ENCODE measurements at regions not wholly inside any gene's neighbourhood (a gene's known extent, or its start where the extent isn't known, plus 50 kb on each side); places are given as distances from the start of the nearest gene placed in this dataset.
A peak's percentile ranks its signal among the peaks of the same experiment; 100 is the strongest.
"Not testable (repeated sequence)": the region's sequence is repeated elsewhere in the genome, so short reads cannot be mapped to it uniquely, and the experiment has no call there.

DNA sequence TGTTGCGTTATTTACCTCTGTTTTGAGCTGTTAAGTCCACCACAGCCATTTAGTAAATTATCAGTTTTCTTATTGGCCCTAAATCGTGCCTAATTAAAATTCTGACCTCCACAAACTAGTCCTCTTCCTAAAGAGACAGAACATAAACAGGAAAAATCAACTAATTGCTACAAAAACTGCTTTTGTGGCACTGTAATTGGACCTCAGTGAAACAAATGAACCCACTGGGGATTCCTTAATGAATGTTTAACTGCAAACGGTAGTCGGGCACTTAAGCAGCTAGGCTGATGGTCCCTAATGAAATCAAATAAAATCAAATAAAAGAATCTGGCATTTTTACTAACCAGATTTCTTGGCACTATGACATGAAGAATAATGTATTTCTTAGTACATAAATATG is 513.4 kb upstream of the SLC35B3 start:
- in situ Hi-C loops (cut with HindIII; ENCODE audit: low pct_unique_long_range_greater_than_20kb, low sequenced_read_pairs), result no loop called here
- no peak for TF ChIP-seq JUND (IDR thresholded peaks at IDR 0.05; ENCODE audit: low read depth)
- DNase-seq (ENCODE audit: low read depth in 1 of 2, low spot score in 1 of 2), result no peak

DNA sequence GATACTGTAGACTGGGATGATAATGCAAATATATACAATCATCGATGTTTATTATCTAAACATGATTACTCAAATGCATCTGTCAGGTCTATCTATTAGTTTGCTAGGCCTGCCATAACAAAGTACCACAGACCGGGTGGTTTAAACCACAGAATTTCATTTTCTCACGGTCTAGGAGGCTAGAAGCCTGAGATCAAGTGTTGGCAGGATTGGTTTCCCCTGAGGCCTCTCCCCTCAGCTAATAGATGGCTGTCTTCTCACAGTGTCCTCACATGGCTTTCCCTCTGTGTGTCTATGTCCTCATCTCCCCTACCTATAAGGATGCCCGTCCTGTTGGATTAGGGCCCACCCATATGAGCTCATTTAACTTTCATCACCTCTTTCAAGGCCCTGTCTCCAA is 512.6 kb upstream of the SLC35B3 start:
- DNase-seq (ENCODE audit: low read depth in 1 of 2, low spot score in 1 of 2), result no peak
- TF ChIP-seq JUND (IDR thresholded peaks at IDR 0.05; ENCODE audit: low read depth), result no peak
- in situ Hi-C loops (cut with HindIII; ENCODE audit: low pct_unique_long_range_greater_than_20kb, low sequenced_read_pairs), result no loop called here

DNA sequence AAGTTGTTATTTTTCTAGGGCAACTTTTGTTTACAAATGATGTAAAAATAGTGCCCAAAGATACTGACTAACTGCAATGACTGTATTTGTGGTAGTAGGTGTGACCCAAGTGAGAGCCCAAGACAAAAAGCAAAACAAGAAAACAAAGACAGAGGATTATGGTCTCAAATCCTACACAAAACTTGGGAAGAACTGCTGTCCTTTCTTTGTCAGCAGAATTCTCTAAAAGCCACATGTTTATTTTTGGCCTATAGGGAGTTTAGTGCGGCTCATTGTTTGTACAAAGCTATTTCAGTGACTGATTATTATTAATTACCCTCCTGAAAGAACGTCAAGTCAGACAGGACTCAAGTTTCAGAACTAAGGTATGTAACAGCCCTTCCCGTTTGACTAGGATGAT is 509.2 kb upstream of the SLC35B3 start:
- in situ Hi-C loops (cut with HindIII; ENCODE audit: low pct_unique_long_range_greater_than_20kb, low sequenced_read_pairs), result no loop called here

DNA sequence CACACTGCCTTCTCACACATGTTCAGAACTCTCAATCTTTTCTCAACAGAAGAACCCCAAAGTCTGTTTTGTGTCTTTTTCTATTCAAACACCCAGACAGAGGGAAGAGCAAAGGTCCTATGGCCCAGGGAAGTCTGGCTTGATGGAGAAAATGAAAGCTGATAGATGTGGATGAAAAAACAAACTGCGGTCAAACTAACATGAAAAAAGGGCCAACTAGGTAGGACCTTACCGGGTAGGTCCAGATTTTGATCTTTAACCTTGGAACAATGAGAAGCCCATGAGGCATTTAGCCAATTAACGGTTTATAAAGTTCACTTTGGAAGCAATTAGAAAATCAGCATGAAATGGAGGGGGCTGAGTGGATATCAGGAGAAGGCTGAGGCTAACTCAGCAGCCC is 507.7 kb upstream of the SLC35B3 start:
- no peak for TF ChIP-seq JUND (IDR thresholded peaks at IDR 0.05; ENCODE audit: low read depth)
- in situ Hi-C loops (cut with HindIII; ENCODE audit: low pct_unique_long_range_greater_than_20kb, low sequenced_read_pairs), result no loop called here

More for the DNA sequence above, 509.2 kb upstream of the SLC35B3 start:
- DNase-seq (ENCODE audit: low read depth in 1 of 2, low spot score in 1 of 2), result no peak
- TF ChIP-seq JUND (IDR thresholded peaks at IDR 0.05; ENCODE audit: low read depth), result no peak

DNA sequence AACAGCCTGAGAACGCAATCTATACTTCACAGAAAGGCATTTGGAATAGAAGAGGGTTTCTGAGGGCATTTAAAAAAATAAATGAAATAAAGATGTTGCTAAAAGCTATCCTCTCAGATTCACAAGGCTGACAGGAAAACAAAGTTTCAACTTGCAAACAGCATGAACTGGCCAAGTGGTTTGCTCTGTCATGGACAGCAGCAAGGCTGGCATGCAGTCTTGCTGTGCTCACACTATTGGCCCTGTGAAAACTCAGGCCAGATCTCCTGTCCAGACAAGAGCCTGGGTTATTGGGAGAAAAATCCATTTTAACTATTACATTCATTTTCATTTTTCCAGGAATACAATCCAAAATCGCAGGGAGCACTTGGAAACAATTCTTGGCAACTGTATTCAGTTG is 506.2 kb upstream of the SLC35B3 start:
- no peak for TF ChIP-seq JUND (IDR thresholded peaks at IDR 0.05; ENCODE audit: low read depth)
- DNase-seq (ENCODE audit: low read depth in 1 of 2, low spot score in 1 of 2), result peak in 1 of 2 experiments; percentile 16
- in situ Hi-C loops (cut with HindIII; ENCODE audit: low pct_unique_long_range_greater_than_20kb, low sequenced_read_pairs), result no loop called here

More for the DNA sequence above, 507.7 kb upstream of the SLC35B3 start:
- DNase-seq (ENCODE audit: low read depth in 1 of 2, low spot score in 1 of 2), result no peak

DNA sequence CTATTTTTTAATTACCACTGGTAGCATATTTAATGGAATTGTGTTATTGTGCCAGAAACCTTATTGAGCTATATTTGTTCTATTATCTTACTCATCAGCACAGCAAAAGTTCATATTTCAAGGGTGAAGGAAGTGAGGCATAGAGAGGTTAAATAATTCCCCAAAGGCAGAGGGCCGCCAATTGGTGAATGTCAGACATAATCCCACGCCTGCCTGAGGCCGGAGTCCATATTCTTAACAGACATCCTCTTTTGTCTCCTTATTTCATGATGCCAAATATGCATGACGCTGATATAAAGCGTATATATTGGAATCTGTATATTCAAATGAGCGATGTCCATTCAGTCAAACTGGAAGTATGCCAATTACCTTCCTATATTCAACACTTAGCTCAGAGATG is 505.0 kb upstream of the SLC35B3 start:
- no peak for DNase-seq (ENCODE audit: low read depth in 1 of 2, low spot score in 1 of 2)
- in situ Hi-C loops (cut with HindIII; ENCODE audit: low pct_unique_long_range_greater_than_20kb, low sequenced_read_pairs), result no loop called here
- no peak for TF ChIP-seq JUND (IDR thresholded peaks at IDR 0.05; ENCODE audit: low read depth)

DNA sequence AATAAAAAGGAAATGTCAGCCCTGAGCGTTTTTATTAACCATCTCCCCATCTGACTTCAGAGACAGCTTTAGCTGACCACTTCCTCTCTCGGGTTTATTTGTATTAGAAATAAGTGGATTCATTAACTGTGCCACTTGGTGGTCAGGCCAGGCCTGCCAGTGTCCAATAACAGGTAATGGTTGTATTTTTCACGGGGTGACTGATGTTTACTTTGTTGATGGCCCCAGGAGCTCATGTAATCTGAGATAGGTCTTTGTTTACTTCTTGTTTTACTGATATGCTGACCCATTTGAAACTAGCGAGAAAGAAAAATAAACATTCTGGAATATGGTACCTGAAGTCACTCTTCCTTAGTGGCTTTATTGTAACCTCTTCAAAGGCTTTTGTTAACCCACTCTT is 504.3 kb upstream of the SLC35B3 start:
- no peak for TF ChIP-seq JUND (IDR thresholded peaks at IDR 0.05; ENCODE audit: low read depth)
- in situ Hi-C loops (cut with HindIII; ENCODE audit: low pct_unique_long_range_greater_than_20kb, low sequenced_read_pairs), result no loop called here
- DNase-seq (ENCODE audit: low read depth in 1 of 2, low spot score in 1 of 2), result no peak

DNA sequence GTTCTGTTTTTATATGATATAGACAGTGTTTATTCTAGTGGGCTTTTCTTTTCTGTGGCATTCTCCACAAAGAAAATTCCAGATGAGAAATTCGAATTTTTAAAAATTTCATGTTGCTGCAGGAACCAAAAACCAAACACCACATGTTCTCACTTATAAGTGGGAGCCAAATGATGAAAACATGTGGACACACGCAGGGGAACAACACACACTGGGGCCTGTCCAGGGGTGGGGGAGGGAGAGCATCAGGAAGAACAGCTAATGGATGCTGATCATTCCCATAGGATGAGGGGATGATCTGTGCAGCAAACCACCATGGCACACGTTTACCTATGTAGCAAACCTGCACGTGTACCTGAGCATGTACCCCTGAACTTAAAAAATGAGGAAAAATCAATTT is 499.0 kb upstream of the SLC35B3 start:
- no peak for TF ChIP-seq JUND (IDR thresholded peaks at IDR 0.05; ENCODE audit: low read depth)
- in situ Hi-C loops (cut with HindIII; ENCODE audit: low pct_unique_long_range_greater_than_20kb, low sequenced_read_pairs), result no loop called here
- DNase-seq (ENCODE audit: low read depth in 1 of 2, low spot score in 1 of 2), result no peak

DNA sequence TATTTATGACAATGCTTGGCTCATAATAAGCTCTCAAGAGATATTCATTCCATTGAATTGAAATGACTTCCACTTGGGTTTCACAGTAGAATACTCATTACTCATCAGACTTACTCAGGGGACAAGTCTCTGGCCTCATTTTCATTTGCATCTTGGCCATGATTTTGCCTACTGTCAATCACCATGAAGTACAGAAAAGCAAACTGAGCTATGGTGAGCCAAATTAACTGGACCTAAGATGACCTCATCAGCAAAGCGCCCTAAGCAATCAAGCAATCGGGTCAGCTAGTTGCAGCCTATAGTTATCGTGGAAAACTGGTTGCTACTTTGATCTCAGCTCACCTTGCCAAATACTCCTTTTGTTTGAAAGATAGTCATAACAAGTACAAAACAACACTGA is 494.7 kb upstream of the SLC35B3 start:
- in situ Hi-C loops (cut with HindIII; ENCODE audit: low pct_unique_long_range_greater_than_20kb, low sequenced_read_pairs), result no loop called here
- TF ChIP-seq JUND (IDR thresholded peaks at IDR 0.05; ENCODE audit: low read depth), result no peak
- no peak for DNase-seq (ENCODE audit: low read depth in 1 of 2, low spot score in 1 of 2)

DNA sequence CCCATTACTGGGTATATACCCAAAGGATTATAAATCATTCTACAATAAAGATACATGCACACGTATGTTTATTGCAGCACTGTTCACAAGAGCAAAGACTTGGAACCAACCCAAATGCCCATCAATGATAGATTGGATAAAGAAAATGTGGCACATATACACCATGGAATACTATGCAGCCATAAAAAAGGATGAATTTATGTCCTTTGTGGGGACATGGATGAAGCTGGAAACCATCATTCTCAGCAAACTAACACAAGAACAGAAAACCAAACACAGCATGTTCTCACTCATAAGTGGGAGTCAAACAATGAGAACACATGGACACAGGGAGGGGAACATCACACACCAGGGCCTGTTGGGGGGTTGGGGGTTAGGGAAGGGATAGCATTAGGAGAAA is 484.9 kb upstream of the SLC35B3 start:
- in situ Hi-C loops (cut with HindIII; ENCODE audit: low pct_unique_long_range_greater_than_20kb, low sequenced_read_pairs); DNase-seq (ENCODE audit: low read depth in 1 of 2, low spot score in 1 of 2): not testable (repeated sequence)

DNA sequence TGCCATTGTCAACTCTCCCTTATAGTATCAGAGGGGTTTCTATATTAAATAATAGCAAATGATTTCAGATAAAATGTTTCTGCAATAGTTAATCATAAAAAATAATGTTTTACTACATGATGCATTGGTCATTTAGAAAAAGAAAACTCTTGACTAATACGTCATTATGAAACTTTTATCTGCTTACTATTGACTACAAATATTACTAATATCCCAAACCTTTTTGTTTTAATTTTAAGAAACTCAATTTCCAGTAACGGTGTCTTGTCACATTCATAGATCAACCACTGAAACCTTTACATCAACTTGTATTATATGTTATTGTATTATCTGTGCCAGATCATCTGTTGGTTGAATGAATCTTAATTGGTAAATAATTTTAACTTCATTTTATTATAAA is 482.9 kb upstream of the SLC35B3 start:
- no peak for DNase-seq (ENCODE audit: low read depth in 1 of 2, low spot score in 1 of 2)
- TF ChIP-seq JUND (IDR thresholded peaks at IDR 0.05; ENCODE audit: low read depth), result no peak
- in situ Hi-C loops (cut with HindIII; ENCODE audit: low pct_unique_long_range_greater_than_20kb, low sequenced_read_pairs), result no loop called here

DNA sequence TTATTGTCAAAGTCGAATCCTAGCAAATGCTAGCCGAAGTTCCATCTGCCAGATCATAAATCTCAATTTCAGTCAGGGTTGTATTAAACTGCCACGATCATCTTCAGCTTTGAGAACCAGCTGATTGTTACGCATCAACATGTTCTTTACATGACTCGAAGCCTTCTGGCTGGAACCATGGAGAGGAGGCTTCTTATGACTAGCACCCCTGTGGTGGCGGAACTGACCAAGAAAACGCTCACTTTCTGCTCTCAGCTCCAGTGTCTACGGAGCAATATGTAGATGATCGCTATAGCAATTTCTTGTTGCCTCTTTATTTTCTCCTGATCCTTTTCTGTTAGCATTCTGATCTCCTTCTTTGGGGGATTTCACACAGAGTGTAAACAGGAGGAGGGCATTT is 479.4 kb upstream of the SLC35B3 start:
- TF ChIP-seq JUND (IDR thresholded peaks at IDR 0.05; ENCODE audit: low read depth), result no peak
- DNase-seq (ENCODE audit: low read depth in 1 of 2, low spot score in 1 of 2), result no peak
- in situ Hi-C loops (cut with HindIII; ENCODE audit: low pct_unique_long_range_greater_than_20kb, low sequenced_read_pairs), result no loop called here

DNA sequence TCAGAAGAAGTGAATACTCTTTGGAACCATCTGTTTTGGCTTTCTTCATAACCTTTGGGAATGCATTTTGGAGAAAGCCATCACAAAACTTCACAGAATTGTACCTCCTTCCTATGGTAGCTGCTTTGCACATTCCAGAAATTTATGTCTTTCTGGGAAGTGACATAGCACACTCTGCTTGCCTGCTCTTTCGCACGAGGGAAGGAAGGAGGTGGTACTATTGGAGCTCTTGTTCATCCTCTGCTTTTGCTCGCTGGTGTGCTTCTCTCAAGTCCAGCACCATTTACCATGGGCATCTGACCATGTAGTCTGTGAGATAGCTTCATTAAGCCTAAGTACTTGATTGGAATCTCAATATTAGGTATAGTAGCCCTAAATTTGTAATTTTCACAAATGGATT is 473.3 kb upstream of the SLC35B3 start:
- TF ChIP-seq JUND (IDR thresholded peaks at IDR 0.05; ENCODE audit: low read depth), result no peak
- in situ Hi-C loops (cut with HindIII; ENCODE audit: low pct_unique_long_range_greater_than_20kb, low sequenced_read_pairs), result no loop called here
- DNase-seq (ENCODE audit: low read depth in 1 of 2, low spot score in 1 of 2), result no peak

DNA sequence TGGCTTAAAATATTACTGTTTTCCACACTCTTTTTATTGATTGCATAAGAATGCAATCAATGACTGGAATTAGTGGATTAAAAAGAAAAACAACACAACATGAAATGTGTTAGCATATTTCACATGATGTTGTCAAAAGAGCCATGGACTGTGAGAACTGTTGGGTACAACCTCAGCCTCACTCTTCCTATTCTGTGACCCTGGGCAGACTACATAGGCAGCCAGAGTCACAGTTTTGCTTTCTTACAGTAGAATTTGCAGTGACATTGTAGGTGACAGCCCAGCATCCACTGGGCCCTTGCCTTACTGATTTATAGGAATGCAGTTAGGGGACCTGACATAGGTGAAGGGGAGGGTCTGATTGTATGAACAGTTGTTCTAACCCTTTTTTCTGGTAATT is 471.4 kb upstream of the SLC35B3 start:
- TF ChIP-seq JUND (IDR thresholded peaks at IDR 0.05; ENCODE audit: low read depth), result no peak
- DNase-seq (ENCODE audit: low read depth in 1 of 2, low spot score in 1 of 2), result no peak
- in situ Hi-C loops (cut with HindIII; ENCODE audit: low pct_unique_long_range_greater_than_20kb, low sequenced_read_pairs), result no loop called here

DNA sequence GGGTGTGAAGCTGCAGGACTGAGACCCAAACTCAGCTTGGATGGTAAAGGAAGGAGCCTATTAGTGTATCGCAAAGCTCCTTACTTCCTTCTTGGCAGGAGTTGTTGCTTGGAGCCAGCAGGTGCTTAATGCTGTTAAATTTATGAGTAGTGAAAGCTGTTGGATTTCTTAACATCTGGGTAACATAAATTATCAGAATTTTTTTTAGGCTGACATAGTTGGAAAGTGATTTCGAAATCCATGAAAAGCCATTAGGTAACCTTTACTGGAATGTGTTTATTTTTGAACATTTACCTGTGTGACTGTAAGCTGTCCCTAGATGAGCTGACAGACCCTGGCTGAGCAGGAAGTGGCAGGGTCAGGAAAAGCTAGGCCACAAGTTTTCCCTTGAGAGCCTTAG is 470.4 kb upstream of the SLC35B3 start:
- no peak for DNase-seq (ENCODE audit: low read depth in 1 of 2, low spot score in 1 of 2)
- no peak for TF ChIP-seq JUND (IDR thresholded peaks at IDR 0.05; ENCODE audit: low read depth)
- in situ Hi-C loops (cut with HindIII; ENCODE audit: low pct_unique_long_range_greater_than_20kb, low sequenced_read_pairs), result no loop called here

All from T47D (cell line).